Eye (tissue), 1 donor: ENCODE measurements at regions not wholly inside any gene's neighbourhood (a gene's known extent, or its start where the extent isn't known, plus 50 kb on each side); places are given as distances from the start of the nearest gene placed in this dataset.

ENCODE experiments used
- DNase-seq: peaks from one replicate; pipeline ENCODE4 v3.0.0-alpha.2; 2015

DNA sequence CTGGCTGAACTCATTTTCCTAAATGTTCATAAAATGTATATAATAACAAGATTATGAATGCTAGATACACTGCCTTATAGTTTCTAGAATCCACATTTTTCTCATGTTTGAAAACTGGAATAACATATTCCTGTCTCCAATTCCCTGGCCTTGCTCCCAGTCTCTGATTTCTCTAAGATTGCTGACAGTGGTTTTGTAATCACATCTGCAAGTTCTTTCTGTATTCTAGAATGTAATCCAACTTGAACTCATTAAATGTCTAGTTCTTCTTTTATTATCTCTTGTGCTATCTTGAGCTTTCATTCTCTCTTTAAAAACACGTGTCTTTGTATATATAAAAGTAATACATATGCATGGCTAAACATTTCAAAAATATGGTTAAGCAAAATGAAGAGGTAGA, 215.2 kb upstream of the ADAMTS9 start:
- peak; percentile 46 for DNase-seq

DNA sequence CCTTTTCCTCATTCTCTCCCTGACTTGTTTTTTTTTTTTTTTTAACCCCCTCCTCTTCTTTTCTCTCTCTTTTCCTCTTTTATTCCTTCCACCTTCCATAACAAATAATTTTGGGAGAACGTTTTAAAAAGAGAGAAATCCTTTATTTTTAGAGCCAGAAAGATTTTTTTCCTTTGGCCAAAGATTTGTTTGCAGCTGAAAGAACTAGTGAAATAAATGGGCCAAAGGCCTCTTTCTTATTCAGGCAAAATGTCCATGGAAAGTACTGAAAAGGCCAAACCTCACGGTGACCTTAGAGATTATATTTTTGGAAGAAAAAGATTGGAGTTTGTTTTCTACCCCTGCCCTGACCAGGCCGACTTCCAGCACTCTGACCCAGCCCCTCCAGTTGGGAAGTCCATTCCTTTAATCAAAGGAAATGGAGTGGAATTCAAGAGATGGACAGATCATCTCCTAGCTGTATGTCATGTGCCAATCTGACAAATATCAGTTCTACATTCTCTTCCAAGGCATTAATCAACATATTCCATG, 214.3 kb upstream of the ADAMTS9 start:
- DNase-seq: no peak

- DNase-seq: peak; percentile 24
These were observed 213.7 kb upstream of the ADAMTS9 start for GRCh38 chr3:64901522-64901885.

- DNase-seq: no peak
These were observed 213.1 kb upstream of the ADAMTS9 start for GRCh38 chr3:64900617-64901521.

DNA sequence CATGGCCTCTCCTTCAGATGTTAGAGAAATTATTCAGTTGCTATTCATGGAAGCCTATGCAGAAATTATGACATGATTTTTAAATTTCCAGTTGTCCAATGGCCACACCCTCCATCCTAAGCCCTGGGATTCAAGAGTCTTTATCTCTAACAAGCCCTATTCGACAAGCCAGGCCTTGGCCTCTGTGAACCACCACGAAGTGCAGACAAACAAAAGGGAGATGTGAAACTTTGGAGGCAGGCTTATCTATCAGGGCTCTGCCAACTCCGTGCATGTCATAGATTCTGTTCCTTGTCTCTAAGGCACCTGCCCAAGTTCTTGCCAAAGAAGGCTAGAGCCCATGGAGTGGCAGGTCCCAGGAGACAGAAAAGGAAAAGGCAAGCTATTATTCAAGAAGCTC, 212.4 kb upstream of the ADAMTS9 start:
- DNase-seq: no peak

DNA sequence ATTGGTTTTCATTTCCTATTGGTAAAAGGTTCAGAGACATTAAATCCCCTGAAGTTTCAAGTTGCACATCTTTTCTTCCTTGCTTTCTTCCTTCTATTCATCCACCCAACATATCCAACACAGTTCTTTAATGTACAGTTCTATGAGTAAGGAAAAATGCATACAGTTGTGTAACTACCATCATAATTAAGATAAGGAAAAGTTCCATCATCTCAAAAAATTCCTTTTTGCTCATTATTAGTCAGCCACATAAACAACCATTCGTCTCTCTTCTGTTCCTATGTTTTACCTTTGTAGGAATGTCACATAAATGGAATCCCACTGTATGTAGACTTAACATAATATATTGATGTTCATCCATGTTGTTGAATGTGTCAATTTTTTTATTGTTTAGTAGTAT, 211.1 kb upstream of the ADAMTS9 start:
- no peak for DNase-seq

- DNase-seq: peak; percentile 36
These were observed 208.4 kb upstream of the ADAMTS9 start for GRCh38 chr3:64895991-64896895.

GRCh38 chr3:64895106-64895990, 207.5 kb upstream of the ADAMTS9 start:
- DNase-seq: no peak

DNA sequence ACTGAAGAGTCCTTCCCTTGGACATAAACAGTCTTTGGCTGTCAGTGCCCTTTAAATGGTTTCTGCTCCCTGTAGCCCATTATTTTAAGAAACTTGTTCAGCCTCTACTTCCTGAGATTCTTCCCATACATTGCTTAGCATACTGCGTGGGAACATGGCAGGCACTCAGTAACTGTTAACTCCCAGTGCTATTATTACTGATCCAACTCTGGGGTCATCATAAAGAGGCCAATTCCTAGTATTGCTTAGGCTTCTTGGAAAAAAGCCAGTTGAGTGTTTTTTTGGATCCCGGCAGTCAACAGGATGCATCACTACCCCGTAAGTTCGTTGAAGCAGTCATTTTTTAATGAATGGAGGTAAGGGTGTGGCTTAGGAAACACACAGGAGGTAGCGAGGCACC, 206.2 kb upstream of the ADAMTS9 start:
- no peak for DNase-seq

DNA sequence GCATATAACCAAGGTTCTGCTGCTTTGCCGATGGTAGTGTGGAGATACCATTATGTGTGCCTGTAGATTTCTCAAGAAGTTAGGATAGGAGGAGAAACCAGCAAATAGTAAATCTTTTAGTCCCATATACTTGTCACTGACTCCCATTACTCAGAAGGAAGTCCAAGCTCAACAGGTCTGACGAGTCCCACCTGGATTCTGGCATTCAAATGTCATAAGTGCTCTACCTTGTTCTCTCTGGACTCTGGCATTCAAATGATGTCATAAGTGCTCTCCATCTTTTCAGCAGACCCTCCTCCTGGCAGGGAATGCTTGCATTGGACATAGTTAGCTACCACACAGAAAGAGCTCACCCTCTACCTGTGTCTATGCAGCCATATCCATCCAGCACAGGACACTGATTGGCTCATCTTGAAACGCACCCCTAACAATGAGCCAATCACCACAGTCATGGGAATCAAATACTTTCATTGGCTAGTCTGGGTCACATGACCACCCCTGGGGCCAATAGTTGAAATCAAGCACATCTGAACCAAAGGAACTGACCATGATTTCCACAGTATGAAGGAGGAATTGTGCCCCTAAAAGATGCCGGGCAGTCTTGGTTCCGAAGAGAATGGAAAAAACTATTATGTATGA, 205.0 kb upstream of the ADAMTS9 start:
- DNase-seq: no peak

GRCh38 chr3:64891021-64891420, 203.2 kb upstream of the ADAMTS9 start:
- DNase-seq: no peak

GRCh38 chr3:64890466-64890865, 202.7 kb upstream of the ADAMTS9 start:
- DNase-seq: no peak

DNA sequence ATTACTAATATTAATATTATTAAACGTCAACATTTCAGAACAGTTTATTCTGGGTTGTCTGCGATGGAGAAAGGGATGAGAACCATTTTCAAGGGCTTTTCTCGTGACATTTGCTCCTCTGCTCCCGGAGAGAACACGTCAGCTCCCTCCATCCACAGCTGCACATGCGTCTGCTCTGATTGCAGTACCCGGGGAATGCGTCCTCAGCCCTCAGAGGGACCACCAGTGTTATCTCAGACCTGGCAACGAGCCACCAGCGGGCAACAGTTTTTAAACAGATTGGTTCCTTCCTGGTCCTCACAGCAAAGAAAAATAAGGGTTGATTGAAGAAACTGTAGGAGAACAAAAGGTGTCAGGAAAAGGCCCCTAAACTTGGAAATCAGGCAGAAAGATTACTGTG, 202.2 kb upstream of the ADAMTS9 start:
- DNase-seq: peak; percentile 32

- DNase-seq: no peak
These were observed 201.1 kb upstream of the ADAMTS9 start for GRCh38 chr3:64888840-64889392.

DNA sequence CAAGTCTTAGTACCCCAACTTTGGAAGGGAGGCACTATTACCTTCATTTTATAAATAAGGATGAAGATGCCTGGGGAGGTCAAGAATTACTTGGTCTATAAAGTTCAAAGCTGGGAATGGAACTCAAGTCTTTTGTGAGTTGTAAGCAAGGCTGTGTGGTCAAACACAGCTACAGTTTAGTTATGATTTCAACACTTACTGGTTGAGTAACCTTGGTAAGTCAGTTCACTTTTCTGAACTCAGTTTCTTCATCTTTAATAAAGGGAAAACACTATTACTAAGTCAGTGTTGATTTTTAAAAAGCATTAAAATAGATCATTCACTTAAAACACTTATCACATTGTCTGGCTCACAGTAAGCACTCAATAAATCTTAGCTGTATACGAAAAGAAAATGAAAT, 200.4 kb upstream of the ADAMTS9 start:
- no peak for DNase-seq

- DNase-seq: no peak
These were observed 197.3 kb upstream of the ADAMTS9 start for GRCh38 chr3:64885055-64885454.

- DNase-seq: no peak
These were observed 196.7 kb upstream of the ADAMTS9 start for GRCh38 chr3:64884536-64884935.

- DNase-seq: no peak
These were observed 193.1 kb upstream of the ADAMTS9 start for GRCh38 chr3:64880916-64881315.

GRCh38 chr3:64878362-64878761, 190.6 kb upstream of the ADAMTS9 start:
- no peak for DNase-seq

DNA sequence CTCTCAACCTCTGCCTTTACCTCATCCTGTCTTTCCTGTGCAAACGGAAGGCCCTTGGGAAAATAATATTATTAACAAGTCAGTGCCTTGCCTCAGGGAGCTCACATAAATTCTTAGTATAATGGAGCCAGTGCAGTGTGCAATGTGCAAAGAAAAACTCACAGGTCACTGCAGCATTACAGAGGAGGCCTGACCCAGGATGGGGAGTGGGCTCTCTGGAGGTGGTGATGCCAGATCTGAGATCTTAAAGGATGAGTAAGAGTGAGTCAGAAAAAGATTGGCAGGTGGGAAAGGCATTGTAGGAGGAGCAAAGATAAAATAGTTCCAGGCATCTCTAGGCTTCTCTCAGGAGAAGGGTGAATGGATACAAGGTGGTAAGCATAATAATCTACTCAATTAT, 185.6 kb upstream of the ADAMTS9 start:
- DNase-seq: no peak

GRCh38 chr3:64872345-64872744, 184.5 kb upstream of the ADAMTS9 start:
- DNase-seq: no peak

- DNase-seq: no peak
These were observed 184.0 kb upstream of the ADAMTS9 start for GRCh38 chr3:64871834-64872249.
